ENCODE measurements at regions not wholly inside any gene's neighbourhood (a gene's known extent, or its start where the extent isn't known, plus 50 kb on each side); places are given as distances from the start of the nearest gene placed in this dataset.

GRCh38 chr14:22313172-22313801, 275.7 kb downstream of the DAD1 start:
- TF ChIP-seq CTCF (IDR thresholded peaks at IDR 0.05; ENCODE audit: low read depth, low read length) (no peak), EZH2phosphoT487 (IDR thresholded peaks at IDR 0.05; ENCODE audit: low read depth) (no peak)

Measured in OCI-LY3 (cell line).